Neural progenitor cell (in vitro differentiated cells): ENCODE measurements at regions not wholly inside any gene's neighbourhood (a gene's known extent, or its start where the extent isn't known, plus 50 kb on each side); places are given as distances from the start of the nearest gene placed in this dataset.

Experiments used
- CTCF ChIP-seq: fragments of 200-600 bp; sonication (generic); IDR thresholded peaks from 2 replicates; pipeline ENCODE4 v1.5.1; 2017; ENCODE audit warnings: antibody characterized with exemption, mild to moderate bottlenecking
- EZH2 ChIP-seq: fragments of 200-600 bp; sonication (generic); IDR thresholded peaks from 2 replicates; pipeline ENCODE4 v1.6.1; 2017; ENCODE audit warnings: antibody characterized with exemption, mild to moderate bottlenecking, moderate library complexity

- TF ChIP-seq CTCF: no peak
- no peak for TF ChIP-seq EZH2
These were observed 84.1 kb downstream of the PPCDC start for GRCh38 chr15:75107516-75107907.
